Cardiac fibroblast (primary cell): ENCODE measurements at regions not wholly inside any gene's neighbourhood (a gene's known extent, or its start where the extent isn't known, plus 50 kb on each side); places are given as distances from the start of the nearest gene placed in this dataset.

Experiments used
- DNase-seq, 2 donors: peaks; one replicate each; pipeline versions ENCODE4 v3.0.0 to v3.0.0-alpha.2; 2010; ENCODE audit warnings: low read depth in 2 of 2
- H3K4me3 ChIP-seq, 2 donors: replicated peaks in 1 of 2; 1 replicate in 1 of 2; 2 replicates in 1 of 2; pipeline ENCODE4 v1.5.1; 2011; ENCODE audit warnings: low read depth in 2 of 2, low read length in 2 of 2, mild to moderate bottlenecking in 2 of 2, moderate library complexity in 1 of 2
- CTCF ChIP-seq: IDR thresholded peaks from one replicate; pipeline ENCODE4 v1.5.1; 2011; ENCODE audit warnings: low read depth, mild to moderate bottlenecking, low read length, inconsistent platforms

GRCh38 chr2:219778189-219778588 is 150.8 kb downstream of the SLC4A3 start:
- no peak overlapping the region for H3K4me3 ChIP-seq
- DNase-seq: no peak
- TF ChIP-seq CTCF: no peak

- H3K4me3 ChIP-seq: no peak overlapping the region
- no peak for TF ChIP-seq CTCF
- no peak for DNase-seq
Observed at GRCh38 chr2:219782737-219783348, 155.4 kb downstream of the SLC4A3 start.

- H3K4me3 ChIP-seq: no peak overlapping the region
- TF ChIP-seq CTCF: no peak
- no peak for DNase-seq
Observed at GRCh38 chr2:219783359-219783975, 156.0 kb downstream of the SLC4A3 start.

- DNase-seq: no peak
- no peak overlapping the region for H3K4me3 ChIP-seq
- TF ChIP-seq CTCF: no peak
Observed at GRCh38 chr2:219784178-219784577, 156.7 kb downstream of the SLC4A3 start.

GRCh38 chr2:219789476-219789875 is 162.0 kb downstream of the SLC4A3 start:
- TF ChIP-seq CTCF: no peak
- H3K4me3 ChIP-seq: no peak overlapping the region
- no peak for DNase-seq

GRCh38 chr2:219792446-219792845 is 165.0 kb downstream of the SLC4A3 start:
- TF ChIP-seq CTCF: no peak
- DNase-seq: no peak
- H3K4me3 ChIP-seq: no peak overlapping the region

GRCh38 chr2:219798430-219798829 is 171.0 kb downstream of the SLC4A3 start:
- H3K4me3 ChIP-seq: no peak overlapping the region
- DNase-seq: no peak
- TF ChIP-seq CTCF: no peak
